Tibial nerve (tissue), 4 donors: ENCODE measurements at regions not wholly inside any gene's neighbourhood (a gene's known extent, or its start where the extent isn't known, plus 50 kb on each side); places are given as distances from the start of the nearest gene placed in this dataset.
"Not testable (repeated sequence)": the region's sequence is repeated elsewhere in the genome, so short reads cannot be mapped to it uniquely, and the experiment has no call there.

Experiments used
- EP300 ChIP-seq, 2 donors: sonication (generic); formaldehyde crosslinking; IDR thresholded peaks; one replicate each; pipeline ENCODE4 v1.6.1; 2017; ENCODE audit warnings: antibody characterized with exemption in 2 of 2, mild to moderate bottlenecking in 1 of 2
- TF ChIP-seq, protein P1 (sequence below), 5 experiments: fragments of 200-600 bp in 3 of 5; fragments of 450-650 bp in 2 of 5; sonication (generic) in 3 of 5; IDR thresholded peaks; one replicate each; pipeline ENCODE4 v1.5.1; 2016 to 2019; ENCODE audit warnings: antibody characterized with exemption in 5 of 5, mild to moderate bottlenecking in 3 of 5, moderate library complexity in 2 of 5

DNA sequence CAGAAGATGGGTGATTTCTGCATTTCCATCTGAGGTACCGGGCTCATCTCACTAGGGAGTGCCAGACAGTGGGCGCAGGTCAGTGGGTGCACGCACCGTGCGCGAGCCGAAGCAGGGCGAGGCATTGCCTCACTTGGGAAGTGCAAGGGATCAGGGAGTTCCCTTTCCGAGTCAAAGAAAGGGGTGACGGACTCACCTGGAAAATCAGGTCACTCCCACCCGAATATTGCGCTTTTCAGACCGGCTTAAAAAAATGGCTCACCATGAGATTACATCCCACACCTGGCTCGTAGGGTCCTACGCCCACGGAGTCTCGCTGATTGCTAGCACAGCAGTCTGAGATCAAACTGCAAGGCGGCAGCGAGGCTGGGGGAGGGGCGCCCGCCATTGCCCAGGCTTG, 194.0 kb downstream of the PARM1 start:
- TF ChIP-seq, protein P1, sequence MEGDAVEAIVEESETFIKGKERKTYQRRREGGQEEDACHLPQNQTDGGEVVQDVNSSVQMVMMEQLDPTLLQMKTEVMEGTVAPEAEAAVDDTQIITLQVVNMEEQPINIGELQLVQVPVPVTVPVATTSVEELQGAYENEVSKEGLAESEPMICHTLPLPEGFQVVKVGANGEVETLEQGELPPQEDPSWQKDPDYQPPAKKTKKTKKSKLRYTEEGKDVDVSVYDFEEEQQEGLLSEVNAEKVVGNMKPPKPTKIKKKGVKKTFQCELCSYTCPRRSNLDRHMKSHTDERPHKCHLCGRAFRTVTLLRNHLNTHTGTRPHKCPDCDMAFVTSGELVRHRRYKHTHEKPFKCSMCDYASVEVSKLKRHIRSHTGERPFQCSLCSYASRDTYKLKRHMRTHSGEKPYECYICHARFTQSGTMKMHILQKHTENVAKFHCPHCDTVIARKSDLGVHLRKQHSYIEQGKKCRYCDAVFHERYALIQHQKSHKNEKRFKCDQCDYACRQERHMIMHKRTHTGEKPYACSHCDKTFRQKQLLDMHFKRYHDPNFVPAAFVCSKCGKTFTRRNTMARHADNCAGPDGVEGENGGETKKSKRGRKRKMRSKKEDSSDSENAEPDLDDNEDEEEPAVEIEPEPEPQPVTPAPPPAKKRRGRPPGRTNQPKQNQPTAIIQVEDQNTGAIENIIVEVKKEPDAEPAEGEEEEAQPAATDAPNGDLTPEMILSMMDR (IDR thresholded peaks at IDR 0.05) = not testable (repeated sequence)
- not testable (repeated sequence) for TF ChIP-seq EP300 (IDR thresholded peaks at IDR 0.05)
